GM23338 (cell line): ENCODE measurements at regions not wholly inside any gene's neighbourhood (a gene's known extent, or its start where the extent isn't known, plus 50 kb on each side); places are given as distances from the start of the nearest gene placed in this dataset.
A peak's percentile ranks its signal among the peaks of the same experiment; 100 is the strongest.

Experiments used
- ATAC-seq: fragments of 200-7000 bp; cut with Tn5 transposase; 3 replicates; pipeline ENCODE4 v1.9.1; 2020
- DNase-seq: peaks from one replicate; pipeline ENCODE4 v3.0.0-alpha.2; 2015; ENCODE audit warnings: low spot score
- H2AFZ ChIP-seq: fragments of 200-600 bp; sonication (generic); 2 replicates; pipeline ENCODE4 v1.8.0; 2016; ENCODE audit warnings: antibody characterized with exemption, mild to moderate bottlenecking, moderate library complexity
- H3F3A ChIP-seq: fragments of 200-600 bp; sonication (generic); replicated peaks from 2 replicates; pipeline ENCODE4 v1.8.0; 2017; ENCODE audit warnings: antibody characterized with exemption, mixed run types, low read depth
- H3K27ac ChIP-seq: fragments of 200-600 bp; sonication (generic); 2 replicates; pipeline ENCODE4 v1.6.1; 2016; ENCODE audit warnings: low read depth
- H3K27me3 ChIP-seq: fragments of 200-600 bp; sonication (generic); 2 replicates; pipeline ENCODE4 v1.8.0; 2016; ENCODE audit warnings: mild to moderate bottlenecking, mixed run types, moderate library complexity; ENCODE audit not compliant: insufficient read depth
- H3K36me3 ChIP-seq: fragments of 200-600 bp; sonication (generic); 2 replicates; pipeline ENCODE4 v1.8.0; 2016; ENCODE audit warnings: mild to moderate bottlenecking; ENCODE audit not compliant: insufficient read depth
- H3K4me1 ChIP-seq: fragments of 200-600 bp; sonication (generic); 2 replicates; pipeline ENCODE4 v1.8.0; 2016; ENCODE audit warnings: mild to moderate bottlenecking, moderate library complexity; ENCODE audit not compliant: insufficient read depth
- H3K4me2 ChIP-seq: fragments of 200-600 bp; sonication (generic); 2 replicates; pipeline ENCODE4 v1.7.1; 2017; ENCODE audit warnings: mixed run types
- H3K4me3 ChIP-seq: fragments of 200-600 bp; sonication (generic); 2 replicates; pipeline ENCODE4 v1.6.1; 2016; ENCODE audit warnings: mixed run types
- H3K79me2 ChIP-seq: fragments of 200-600 bp; sonication (generic); replicated peaks from 2 replicates; pipeline ENCODE4 v1.8.0; 2017; ENCODE audit warnings: mild to moderate bottlenecking; ENCODE audit not compliant: insufficient read depth
- H3K9me2 ChIP-seq: fragments of 200-600 bp; sonication (generic); 2 replicates; pipeline ENCODE4 v1.8.0; 2017; ENCODE audit not compliant: insufficient read depth
- H4K20me1 ChIP-seq: fragments of 200-600 bp; sonication (generic); replicated peaks from 2 replicates; pipeline ENCODE4 v1.8.0; 2017; ENCODE audit warnings: mild to moderate bottlenecking; ENCODE audit not compliant: insufficient read depth
- H3K27ac Mint-ChIP-seq: 2 replicates; pipeline ENCODE4 v1.8.0; 2020; ENCODE audit warnings: inconsistent platforms, mild to moderate bottlenecking, moderate library complexity, mixed read lengths
- H3K27me3 Mint-ChIP-seq: 3 replicates; pipeline ENCODE4 v1.8.0; 2022; ENCODE audit warnings: low read depth, mild to moderate bottlenecking, moderate library complexity, mixed read lengths, inconsistent platforms; ENCODE audit not compliant: insufficient read depth, poor library complexity
- H3K36me3 Mint-ChIP-seq: 3 replicates; pipeline ENCODE4 v1.8.0; 2021; ENCODE audit warnings: low read depth, mild to moderate bottlenecking, inconsistent platforms, moderate library complexity, mixed read lengths
- H3K4me1 Mint-ChIP-seq: 3 replicates; pipeline ENCODE4 v1.8.0; 2020; ENCODE audit warnings: mild to moderate bottlenecking, inconsistent platforms, mixed read lengths
- H3K4me3 Mint-ChIP-seq: 3 replicates; pipeline ENCODE4 v1.8.0; 2021; ENCODE audit warnings: moderate library complexity, mild to moderate bottlenecking, inconsistent platforms, mixed read lengths
- H3K9me3 Mint-ChIP-seq: 3 replicates; pipeline ENCODE4 v1.8.0; 2020; ENCODE audit warnings: moderate library complexity, mild to moderate bottlenecking, inconsistent platforms, mixed read lengths
- CREB1 ChIP-seq: fragments of 250-450 bp; sonication (Bioruptor Pico); IDR thresholded peaks from 2 replicates; pipeline ENCODE4 v1.5.0; 2020; ENCODE audit warnings: low read depth, mild to moderate bottlenecking, moderate library complexity
- ETS1 ChIP-seq: IDR thresholded peaks from 2 replicates; pipeline ENCODE4 v1.6.1; 2016; ENCODE audit warnings: antibody characterized with exemption
- EZH2 ChIP-seq: fragments of 200-600 bp; sonication (generic); IDR thresholded peaks from one replicate; pipeline ENCODE4 v1.8.0; 2017; ENCODE audit warnings: antibody characterized with exemption, mild to moderate bottlenecking, low read depth; ENCODE audit not compliant: unreplicated experiment
- JUNB ChIP-seq: IDR thresholded peaks from one replicate; pipeline ENCODE4 v1.6.1; 2016; ENCODE audit warnings: antibody characterized with exemption; ENCODE audit not compliant: unreplicated experiment
- NANOG ChIP-seq: IDR thresholded peaks from 2 replicates; pipeline ENCODE4 v1.6.1; 2016; ENCODE audit warnings: antibody characterized with exemption, borderline replicate concordance
- POLR2AphosphoS5 ChIP-seq: IDR thresholded peaks from 2 replicates; pipeline ENCODE4 v1.6.1; 2016; ENCODE audit warnings: antibody characterized with exemption, low read depth
- ZNF331 ChIP-seq: fragments of 250-450 bp; sonication (Bioruptor Pico); IDR thresholded peaks from 2 replicates; pipeline ENCODE4 v1.5.0; 2020; ENCODE audit warnings: low read depth, mild to moderate bottlenecking, moderate library complexity
- ZNF462 ChIP-seq: fragments of 250-450 bp; sonication (Bioruptor Pico); IDR thresholded peaks from 2 replicates; pipeline ENCODE4 v1.5.0; 2020; ENCODE audit warnings: mild to moderate bottlenecking, moderate library complexity

- TF ChIP-seq ZNF462 (CRISPR knock-in tag) (no peak), POLR2AphosphoS5 (no peak), ETS1 (no peak), CREB1 (no peak), NANOG (no peak), JUNB (no peak), ZNF331 (no peak), EZH2 (no peak)
Observed at GRCh38 chr6:94344866-94345265, 925.5 kb upstream of the EPHA7 start (continued).

- TF ChIP-seq ZNF462 (CRISPR knock-in tag) (peak; percentile 72; the same call in 1 of the 2 replicates), ZNF331 (no peak)
- Mint-ChIP-seq H3K4me1 (peaks cover 9% of the 10 kb centered on the region; the same call in 2 of the 3 replicates), H3K36me3 (no peaks in the 10 kb centered on the region), H3K27me3 (peaks cover 2% of the 10 kb centered on the region), H3K27ac (no peak overlapping the region), H3K4me3 (no peak overlapping the region), H3K9me3 (no peaks in the 10 kb centered on the region)
- Histone ChIP-seq H2AFZ (no peak overlapping the region), H3K9me2 (no peaks in the 10 kb centered on the region), H3F3A (no peaks in the 10 kb centered on the region), H3K27me3 (no peaks in the 10 kb centered on the region), H3K79me2 (no peaks in the 10 kb centered on the region), H3K36me3 (no peaks in the 10 kb centered on the region), H4K20me1 (no peaks in the 10 kb centered on the region), H3K4me3 (no peak overlapping the region), H3K4me1 (no peaks in the 10 kb centered on the region), H3K27ac (no peak overlapping the region), H3K4me2 (no peak overlapping the region)
- ATAC-seq (peak; percentile 81), DNase-seq (peak; percentile 24)
Observed at GRCh38 chr6:94341173-94341572, 921.8 kb upstream of the EPHA7 start.
